Ishikawa (cell line): ENCODE measurements at regions not wholly inside any gene's neighbourhood (a gene's known extent, or its start where the extent isn't known, plus 50 kb on each side); places are given as distances from the start of the nearest gene placed in this dataset.

Source experiments
- CEBPB ChIP-seq: IDR thresholded peaks from 2 replicates; pipeline ENCODE4 v1.6.1; 2012
- CREB1 ChIP-seq: IDR thresholded peaks from 2 replicates; pipeline ENCODE4 v1.6.1; 2012; ENCODE audit warnings: low read depth
- EGR1 ChIP-seq: IDR thresholded peaks from 2 replicates; pipeline ENCODE4 v1.6.1; 2012
- EP300 ChIP-seq: IDR thresholded peaks from 2 replicates; pipeline ENCODE4 v1.6.1; 2012; ENCODE audit warnings: borderline replicate concordance
- FOXM1 ChIP-seq: IDR thresholded peaks from 2 replicates; pipeline ENCODE4 v1.6.1; 2012; ENCODE audit warnings: low read depth, borderline replicate concordance
- MAX ChIP-seq: IDR thresholded peaks from 2 replicates; pipeline ENCODE4 v1.6.1; 2012
- NFIC ChIP-seq: IDR thresholded peaks from 2 replicates; pipeline ENCODE4 v1.6.1; 2012
- RAD21 ChIP-seq: IDR thresholded peaks from 2 replicates; pipeline ENCODE4 v1.6.1; 2012; ENCODE audit warnings: low read depth
- REST ChIP-seq: IDR thresholded peaks from 2 replicates; pipeline ENCODE4 v1.6.1; 2012; ENCODE audit warnings: low read depth, mild to moderate bottlenecking
- TAF1 ChIP-seq: IDR thresholded peaks from 2 replicates; pipeline ENCODE4 v1.6.1; 2012; ENCODE audit warnings: low read depth, mild to moderate bottlenecking
- TCF12 ChIP-seq: IDR thresholded peaks from 2 replicates; pipeline ENCODE4 v1.6.1; 2012; ENCODE audit warnings: low read depth
- TEAD4 ChIP-seq: IDR thresholded peaks from 2 replicates; pipeline ENCODE4 v1.6.1; 2012
- USF1 ChIP-seq: IDR thresholded peaks from 2 replicates; pipeline ENCODE4 v1.6.1; 2012
- YY1 ChIP-seq: IDR thresholded peaks from 2 replicates; pipeline ENCODE4 v1.6.1; 2012; ENCODE audit warnings: low read depth
- ZBTB7A ChIP-seq: IDR thresholded peaks from 2 replicates; pipeline ENCODE4 v1.6.1; 2012; ENCODE audit warnings: low read depth

GRCh38 chr4:52358883-52359321 is 300.2 kb downstream of the USP46 start:
- no peak for TF ChIP-seq YY1
- no peak for TF ChIP-seq FOXM1
- no peak for TF ChIP-seq REST
- TF ChIP-seq TEAD4 = no peak
- no peak for TF ChIP-seq CREB1
- no peak for TF ChIP-seq CEBPB
- no peak for TF ChIP-seq MAX

GRCh38 chr4:52366191-52366590 is 292.9 kb downstream of the USP46 start:
- TF ChIP-seq TCF12 = no peak
- no peak for TF ChIP-seq EP300
- TF ChIP-seq CEBPB = no peak
- TF ChIP-seq TEAD4 = no peak
- TF ChIP-seq REST = no peak
- TF ChIP-seq ZBTB7A = no peak
- TF ChIP-seq CREB1 = no peak
- TF ChIP-seq YY1 = no peak
- TF ChIP-seq EGR1 = no peak
- TF ChIP-seq MAX = no peak
- TF ChIP-seq FOXM1 = no peak
- no peak for TF ChIP-seq RAD21
- no peak for TF ChIP-seq NFIC
- no peak for TF ChIP-seq TAF1
- no peak for TF ChIP-seq USF1

GRCh38 chr4:52366621-52367020 is 292.5 kb downstream of the USP46 start:
- TF ChIP-seq NFIC (no peak), RAD21 (no peak), EGR1 (no peak), TCF12 (no peak), EP300 (no peak), TEAD4 (no peak)

- TF ChIP-seq EP300 (no peak), FOXM1 (no peak), REST (no peak)
Measured at GRCh38 chr4:52367282-52367830, 291.7 kb downstream of the USP46 start.

GRCh38 chr4:52368895-52369294 is 290.2 kb downstream of the USP46 start:
- TF ChIP-seq YY1 (no peak), CEBPB (no peak), TCF12 (no peak), CREB1 (no peak), USF1 (no peak), FOXM1 (no peak), REST (no peak), EGR1 (no peak), RAD21 (no peak), MAX (no peak), TAF1 (no peak), EP300 (no peak), NFIC (no peak), ZBTB7A (no peak), TEAD4 (no peak)
